ENCODE measurements at regions not wholly inside any gene's neighbourhood (a gene's known extent, or its start where the extent isn't known, plus 50 kb on each side); places are given as distances from the start of the nearest gene placed in this dataset.

DNA sequence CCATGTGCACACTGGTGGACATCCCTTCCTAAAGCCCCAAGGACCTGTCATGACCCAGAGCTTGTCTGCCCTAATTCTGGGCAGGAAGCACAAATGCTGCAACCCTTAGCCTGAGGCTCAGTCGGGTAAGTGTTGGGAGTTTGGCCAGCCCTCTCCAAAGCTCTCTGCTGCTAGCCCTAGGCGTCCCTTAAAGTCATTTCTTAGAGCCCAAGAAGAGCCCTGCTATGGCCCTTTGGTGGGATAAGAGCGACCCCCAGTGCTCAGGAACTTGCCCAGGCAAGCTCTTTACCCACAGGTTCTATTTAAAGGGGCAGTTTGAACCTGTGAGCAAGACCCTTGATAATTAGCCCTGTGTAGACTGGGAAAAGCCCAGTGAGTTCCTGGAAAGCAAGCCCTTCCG lies 356.8 kb downstream of the RRAGC start:
- TF ChIP-seq SIN3A (IDR thresholded peaks at IDR 0.05; ENCODE audit: borderline replicate concordance, insufficient read depth, low read length) (no peak), TAF1 (IDR thresholded peaks at IDR 0.05; ENCODE audit: borderline replicate concordance, insufficient read depth, low read length) (no peak), POLR2AphosphoS5 (IDR thresholded peaks at IDR 0.05; ENCODE audit: low read depth, low read length) (no peak), FOXP2 (optimal IDR thresholded peaks at IDR 0.05; ENCODE audit: borderline replicate concordance, extremely low read depth, extremely low read length, insufficient read depth) (no peak)
- TF ChIP-seq, protein P1, sequence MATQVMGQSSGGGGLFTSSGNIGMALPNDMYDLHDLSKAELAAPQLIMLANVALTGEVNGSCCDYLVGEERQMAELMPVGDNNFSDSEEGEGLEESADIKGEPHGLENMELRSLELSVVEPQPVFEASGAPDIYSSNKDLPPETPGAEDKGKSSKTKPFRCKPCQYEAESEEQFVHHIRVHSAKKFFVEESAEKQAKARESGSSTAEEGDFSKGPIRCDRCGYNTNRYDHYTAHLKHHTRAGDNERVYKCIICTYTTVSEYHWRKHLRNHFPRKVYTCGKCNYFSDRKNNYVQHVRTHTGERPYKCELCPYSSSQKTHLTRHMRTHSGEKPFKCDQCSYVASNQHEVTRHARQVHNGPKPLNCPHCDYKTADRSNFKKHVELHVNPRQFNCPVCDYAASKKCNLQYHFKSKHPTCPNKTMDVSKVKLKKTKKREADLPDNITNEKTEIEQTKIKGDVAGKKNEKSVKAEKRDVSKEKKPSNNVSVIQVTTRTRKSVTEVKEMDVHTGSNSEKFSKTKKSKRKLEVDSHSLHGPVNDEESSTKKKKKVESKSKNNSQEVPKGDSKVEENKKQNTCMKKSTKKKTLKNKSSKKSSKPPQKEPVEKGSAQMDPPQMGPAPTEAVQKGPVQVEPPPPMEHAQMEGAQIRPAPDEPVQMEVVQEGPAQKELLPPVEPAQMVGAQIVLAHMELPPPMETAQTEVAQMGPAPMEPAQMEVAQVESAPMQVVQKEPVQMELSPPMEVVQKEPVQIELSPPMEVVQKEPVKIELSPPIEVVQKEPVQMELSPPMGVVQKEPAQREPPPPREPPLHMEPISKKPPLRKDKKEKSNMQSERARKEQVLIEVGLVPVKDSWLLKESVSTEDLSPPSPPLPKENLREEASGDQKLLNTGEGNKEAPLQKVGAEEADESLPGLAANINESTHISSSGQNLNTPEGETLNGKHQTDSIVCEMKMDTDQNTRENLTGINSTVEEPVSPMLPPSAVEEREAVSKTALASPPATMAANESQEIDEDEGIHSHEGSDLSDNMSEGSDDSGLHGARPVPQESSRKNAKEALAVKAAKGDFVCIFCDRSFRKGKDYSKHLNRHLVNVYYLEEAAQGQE (IDR thresholded peaks at IDR 0.05; ENCODE audit: insufficient read depth in 1 of 2, low read depth in 2 of 2, low read length in 2 of 2) = no peak

Measured in PFSK-1 (cell line).